Fibroblast of pulmonary artery (primary cell): ENCODE measurements at regions not wholly inside any gene's neighbourhood (a gene's known extent, or its start where the extent isn't known, plus 50 kb on each side); places are given as distances from the start of the nearest gene placed in this dataset.

Source experiments
- DNase-seq: peaks from one replicate; pipeline ENCODE4 v3.0.0-alpha.2; 2010; ENCODE audit warnings: low read depth
- H3K4me3 ChIP-seq: replicated peaks from 2 replicates; pipeline ENCODE4 v1.5.1; 2011; ENCODE audit warnings: low read depth, mild to moderate bottlenecking, control low read depth, low read length, moderate library complexity
- CTCF ChIP-seq: IDR thresholded peaks from 2 replicates; pipeline ENCODE4 v1.5.1; 2011; ENCODE audit warnings: mild to moderate bottlenecking, control low read depth, low read length, inconsistent platforms; ENCODE audit errors: missing control alignments

- H3K4me3 ChIP-seq = no peak overlapping the region
- DNase-seq = no peak
- TF ChIP-seq CTCF = no peak
Observed at GRCh38 chr18:6558446-6559156, 143.9 kb upstream of the L3MBTL4 start.

DNA sequence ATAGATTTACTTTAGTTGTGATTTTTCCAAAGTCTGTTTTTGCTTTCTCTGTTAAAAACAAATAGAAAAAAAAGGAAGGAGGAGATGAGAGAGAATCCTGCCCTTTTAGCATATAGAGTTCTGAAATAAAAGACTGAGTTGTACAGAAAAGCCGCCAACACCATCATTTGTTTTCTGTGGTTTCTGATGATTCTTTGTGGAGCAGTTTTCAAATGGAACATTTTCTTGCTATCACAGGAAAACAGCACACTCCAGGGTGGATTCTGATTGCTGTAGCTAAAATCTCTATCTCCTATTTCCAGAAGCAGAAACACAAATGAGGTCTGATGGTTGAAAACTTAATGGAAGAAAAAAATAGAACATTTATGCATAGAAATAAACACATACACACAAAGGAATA lies 144.6 kb upstream of the L3MBTL4 start:
- DNase-seq = no peak
- no peak for TF ChIP-seq CTCF
- no peak overlapping the region for H3K4me3 ChIP-seq

- H3K4me3 ChIP-seq = no peak overlapping the region
- no peak for DNase-seq
- no peak for TF ChIP-seq CTCF
Observed at GRCh38 chr18:6561016-6561415, 146.3 kb upstream of the L3MBTL4 start.

GRCh38 chr18:6561420-6561861 lies 146.7 kb upstream of the L3MBTL4 start:
- no peak overlapping the region for H3K4me3 ChIP-seq
- peak; percentile 69 for DNase-seq
- TF ChIP-seq CTCF = no peak

DNA sequence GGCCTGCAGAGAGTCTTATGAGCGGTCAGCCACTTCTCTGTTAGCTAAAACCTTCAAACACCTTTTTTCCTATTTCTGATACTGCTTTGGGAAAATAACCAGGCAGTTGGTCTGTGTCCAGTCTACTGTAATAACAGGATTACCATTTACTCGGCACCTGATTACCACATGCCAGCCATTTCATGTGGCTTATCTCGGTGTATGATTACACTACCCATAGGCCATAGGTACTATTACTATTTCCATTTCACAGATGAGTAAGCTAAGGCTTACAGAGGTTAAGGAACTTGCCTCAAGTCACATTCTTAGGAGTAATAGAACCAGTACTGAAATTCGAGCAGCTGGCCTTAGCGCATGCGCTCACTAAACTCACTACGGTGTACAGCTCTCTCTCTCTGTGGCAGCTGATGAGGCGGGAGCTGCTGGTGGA lies 147.2 kb upstream of the L3MBTL4 start:
- no peak for DNase-seq
- H3K4me3 ChIP-seq = no peak overlapping the region
- TF ChIP-seq CTCF = no peak

DNA sequence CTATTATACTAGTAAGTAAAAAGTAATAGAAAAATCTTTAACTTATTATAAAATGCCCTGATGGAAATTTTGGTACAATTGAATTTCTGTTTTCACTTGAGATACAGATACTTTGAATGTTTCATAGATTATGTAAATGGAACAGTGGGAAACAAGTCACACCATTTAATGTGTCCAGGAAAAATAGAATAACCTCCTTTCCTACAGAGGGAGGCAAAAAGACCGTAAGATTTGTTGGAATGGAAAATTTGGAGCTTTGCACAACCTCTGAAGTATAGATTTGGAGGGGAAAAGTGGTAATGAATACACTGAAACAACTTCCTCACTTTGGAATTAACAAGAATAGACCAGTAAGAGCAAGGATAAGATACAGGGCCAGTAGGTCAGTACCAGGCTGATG lies 149.2 kb upstream of the L3MBTL4 start:
- H3K4me3 ChIP-seq = no peak overlapping the region
- TF ChIP-seq CTCF = no peak
- DNase-seq = no peak
